Activated CD8-positive, alpha-beta memory T cell treated with anti-CD3 and anti-CD28 coated beads, Interleukin-2, amount 50 U/mL, for 48 hours (primary cell): ENCODE measurements at regions not wholly inside any gene's neighbourhood (a gene's known extent, or its start where the extent isn't known, plus 50 kb on each side); places are given as distances from the start of the nearest gene placed in this dataset.
"Not testable (repeated sequence)": the region's sequence is repeated elsewhere in the genome, so short reads cannot be mapped to it uniquely, and the experiment has no call there.

Experiments used
- DNase-seq: peaks from one replicate; pipeline ENCODE4 v3.0.0-alpha.2; 2020

DNA sequence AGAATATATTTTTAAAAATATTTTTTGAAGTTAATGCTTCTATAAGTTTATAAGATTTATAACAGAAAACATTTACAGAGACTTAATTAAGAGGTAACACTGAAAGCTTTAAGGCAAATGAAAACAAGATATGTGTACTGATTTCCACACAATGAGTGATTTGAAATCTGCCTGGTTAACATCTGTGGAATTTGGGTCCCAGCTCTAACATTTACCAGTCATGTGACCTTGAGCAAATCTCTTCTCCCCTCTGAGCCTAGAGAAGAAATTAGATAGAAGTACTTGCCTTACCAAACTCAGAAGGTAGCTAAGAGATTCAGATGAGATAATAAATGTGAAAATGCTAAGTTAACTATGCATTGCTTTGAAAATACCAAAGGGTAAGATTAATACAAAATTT is 458.8 kb upstream of the LCORL start:
- DNase-seq = no peak

DNA sequence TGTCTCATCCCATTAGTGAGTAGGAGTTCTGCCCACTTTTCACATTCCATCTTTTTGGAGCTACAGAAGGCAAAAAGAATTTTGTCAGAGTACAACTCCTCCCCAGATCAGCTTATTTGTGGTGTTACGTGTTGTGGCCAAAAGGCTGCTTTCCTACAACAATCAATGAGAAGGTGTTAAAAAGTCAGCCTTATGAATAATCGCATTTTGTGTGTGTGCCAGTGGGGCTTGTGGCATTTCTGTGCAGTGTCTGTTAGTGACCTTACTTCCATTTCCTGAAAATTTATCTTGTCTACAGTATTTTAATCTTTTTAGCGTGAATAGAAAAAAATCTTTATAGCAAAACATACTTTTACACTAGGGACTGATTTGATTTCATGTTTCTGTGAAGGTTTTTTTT is 458.3 kb upstream of the LCORL start:
- no peak for DNase-seq

DNA sequence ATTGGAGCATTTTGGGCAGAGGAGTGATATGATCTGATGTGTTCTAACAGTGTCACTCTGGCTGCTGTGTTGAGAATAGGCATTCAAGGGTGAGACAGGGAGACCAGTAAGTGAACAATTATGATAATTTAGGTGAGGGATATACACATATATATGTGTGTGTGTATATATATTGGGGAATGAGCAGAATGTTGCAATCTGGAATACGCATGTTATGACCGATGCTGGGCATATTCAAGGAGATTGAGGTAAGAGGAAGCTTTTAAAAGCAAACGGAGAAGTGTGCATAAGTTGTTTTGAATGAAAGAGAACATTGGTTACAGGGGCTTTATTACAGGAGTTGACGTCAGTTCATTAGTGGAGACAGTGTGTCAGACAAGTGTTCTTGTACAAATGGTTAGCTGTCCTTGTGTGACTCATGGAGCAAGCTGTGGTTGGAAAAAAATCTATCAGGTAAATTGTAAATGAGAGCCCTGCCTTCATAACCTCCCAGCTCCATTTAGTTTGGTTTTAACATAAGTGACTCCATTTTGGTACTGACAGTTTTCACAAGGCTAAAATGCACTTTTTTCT is 442.5 kb upstream of the LCORL start:
- no peak for DNase-seq

DNA sequence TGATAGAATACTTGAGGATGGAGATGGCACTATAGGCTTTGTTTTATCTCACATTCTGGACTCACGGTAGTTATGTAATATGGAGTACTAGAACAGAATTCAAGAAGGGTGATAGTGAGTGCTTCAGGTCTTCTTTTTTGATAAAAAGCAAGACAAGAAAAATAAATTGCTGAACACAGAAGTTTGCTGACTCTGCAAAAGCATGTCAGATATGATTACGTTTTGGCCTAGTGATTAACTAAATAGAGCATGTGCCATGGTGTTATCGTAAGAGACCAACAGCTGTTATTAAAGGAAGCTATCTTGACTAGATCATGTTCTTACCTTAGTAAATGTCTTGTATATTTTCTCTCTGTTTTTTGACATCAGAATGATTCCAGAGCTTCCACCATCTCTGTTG is 436.9 kb upstream of the LCORL start:
- DNase-seq = no peak

DNA sequence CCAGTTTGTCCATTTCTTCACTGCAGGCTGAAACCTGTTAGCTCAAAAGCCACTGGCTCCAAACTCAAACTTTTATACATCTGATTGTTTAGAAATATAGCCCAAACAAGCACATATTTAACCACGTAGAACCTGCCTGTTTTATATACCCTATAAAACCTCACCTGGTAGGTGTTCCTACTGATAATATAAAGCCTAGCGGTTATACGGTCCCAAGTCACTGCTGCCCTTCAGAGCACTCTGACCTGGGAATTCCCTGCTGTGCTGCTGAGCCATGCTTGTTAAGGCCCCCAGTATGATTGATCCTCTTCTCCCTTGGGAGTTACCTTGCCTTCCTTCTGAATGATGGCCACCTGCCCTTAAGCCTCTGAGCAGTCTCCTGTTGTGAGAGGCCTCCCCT is 432.8 kb upstream of the LCORL start:
- DNase-seq = no peak

DNA sequence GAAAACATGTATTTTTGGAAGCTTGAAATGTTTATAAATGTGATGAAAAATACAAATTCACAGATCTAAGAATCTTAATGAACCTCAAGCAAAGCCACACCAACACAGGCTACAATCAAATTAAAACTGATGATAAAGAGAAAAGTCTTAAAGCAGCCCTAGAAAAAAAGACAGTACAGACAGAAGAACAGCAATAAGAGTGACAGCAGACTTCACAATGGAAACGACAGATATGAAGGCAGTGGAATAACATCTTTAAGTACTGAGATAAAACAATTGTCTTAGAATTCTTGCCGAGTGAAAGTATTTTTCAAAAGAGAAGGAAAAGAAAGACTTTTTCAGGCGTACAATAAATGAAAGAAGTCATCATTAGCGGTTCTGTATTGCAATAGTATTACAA is 423.6 kb upstream of the LCORL start:
- no peak for DNase-seq

DNA sequence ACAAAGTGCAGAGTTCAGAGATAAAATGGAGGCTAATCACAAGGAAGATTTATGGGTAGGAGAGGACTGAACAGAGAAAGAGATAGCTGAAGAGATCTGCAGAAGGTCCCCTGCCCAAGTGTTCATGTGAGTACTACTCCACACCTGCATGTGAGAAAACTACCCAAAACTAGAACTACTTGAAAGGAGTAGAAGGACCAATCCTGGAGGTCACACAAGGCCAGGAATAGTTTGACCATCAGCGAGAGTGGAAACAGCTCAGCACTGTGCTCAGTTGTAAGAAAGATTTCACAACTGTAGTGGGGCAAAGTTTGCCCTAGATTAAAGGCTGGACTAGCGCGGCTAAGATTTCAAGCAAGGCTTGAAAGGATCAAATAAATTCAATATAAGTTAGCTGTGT is 422.7 kb upstream of the LCORL start:
- no peak for DNase-seq

DNA sequence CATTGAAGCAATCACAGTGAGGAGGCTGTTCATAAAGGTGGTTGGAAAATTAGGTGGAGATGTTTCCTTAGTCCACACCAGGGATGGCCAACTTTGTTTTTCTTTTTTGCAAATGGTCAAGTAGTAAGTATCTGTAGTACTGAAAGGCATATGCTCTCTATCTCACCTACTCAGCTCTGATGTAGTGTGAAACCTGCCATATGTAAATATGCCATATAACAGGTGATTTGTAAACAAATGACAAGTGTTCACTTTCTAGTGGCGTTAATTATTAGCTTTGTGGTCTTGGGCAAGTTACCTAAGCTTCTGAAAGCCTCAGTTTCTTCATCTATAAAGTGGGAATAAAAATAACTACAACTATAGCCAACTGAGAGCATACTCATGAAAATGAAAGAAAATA is 421.4 kb upstream of the LCORL start:
- no peak for DNase-seq

DNA sequence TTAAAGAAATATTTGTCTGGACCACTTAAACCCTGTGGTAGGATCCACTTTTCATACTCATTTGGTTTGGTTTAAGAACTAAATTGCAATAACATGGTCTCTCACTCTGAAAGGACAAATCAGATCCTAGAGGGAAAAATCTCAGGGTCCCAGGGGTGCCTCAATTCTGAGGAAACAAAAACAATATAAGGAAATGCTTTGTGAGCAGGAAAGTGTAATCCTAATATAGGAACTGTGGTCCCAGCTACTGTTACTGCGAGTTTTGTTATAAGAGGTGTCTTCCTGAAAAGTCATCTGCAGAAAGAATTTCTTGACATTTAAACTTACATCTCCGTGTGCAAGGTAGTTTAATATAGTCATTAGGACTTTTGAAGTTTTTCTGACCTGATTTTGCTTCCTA is 420.1 kb upstream of the LCORL start:
- no peak for DNase-seq

DNA sequence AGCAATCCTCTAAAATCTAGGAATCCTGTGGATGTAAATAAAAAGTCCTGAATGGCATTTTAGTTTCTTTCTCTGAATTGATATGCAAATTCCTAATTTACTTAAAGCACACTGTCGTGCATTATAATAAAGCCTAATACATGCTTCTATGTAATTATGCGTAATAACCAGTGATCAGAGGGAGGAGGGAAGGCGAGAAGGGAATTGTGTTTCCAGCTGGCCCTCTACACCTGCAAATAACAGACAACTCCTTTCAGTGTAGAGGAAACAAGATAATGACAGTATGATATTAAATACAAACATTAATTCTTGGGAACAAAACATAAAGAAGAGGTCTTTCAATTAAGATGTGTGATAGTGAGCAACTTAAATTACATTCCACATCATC is 419.6 kb upstream of the LCORL start:
- no peak for DNase-seq

DNA sequence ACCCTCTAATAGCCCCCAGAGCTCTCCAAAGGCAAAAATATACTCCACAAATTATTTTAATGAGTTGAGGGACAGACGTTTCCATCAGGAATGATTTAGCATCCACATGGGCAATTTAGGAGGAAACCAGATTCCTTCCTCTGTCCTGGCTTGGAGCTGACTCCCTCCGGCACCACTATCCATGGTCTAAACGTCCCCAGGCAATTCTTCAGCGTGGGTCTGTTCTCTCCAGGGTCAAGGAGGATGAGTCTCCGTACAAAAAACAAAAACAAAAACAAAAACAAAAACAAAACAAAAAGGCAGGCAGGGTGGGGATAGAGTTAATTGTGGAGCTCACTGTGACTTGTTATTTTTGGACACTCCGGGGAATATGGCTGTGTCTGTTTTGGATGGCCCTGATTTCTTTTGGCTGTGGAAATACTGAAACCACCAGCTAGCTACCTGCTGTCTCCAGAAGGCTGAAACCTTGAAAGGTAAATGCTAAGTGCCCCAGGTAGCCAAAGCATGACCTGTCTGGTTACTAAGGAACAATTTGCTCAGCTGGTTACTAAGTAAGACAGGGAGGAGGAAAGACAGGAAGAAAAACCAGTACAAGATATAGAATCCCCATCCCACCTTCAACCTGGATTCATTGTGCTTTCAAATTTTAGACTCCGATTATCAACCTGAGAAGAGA is 419.1 kb upstream of the LCORL start:
- no peak for DNase-seq

DNA sequence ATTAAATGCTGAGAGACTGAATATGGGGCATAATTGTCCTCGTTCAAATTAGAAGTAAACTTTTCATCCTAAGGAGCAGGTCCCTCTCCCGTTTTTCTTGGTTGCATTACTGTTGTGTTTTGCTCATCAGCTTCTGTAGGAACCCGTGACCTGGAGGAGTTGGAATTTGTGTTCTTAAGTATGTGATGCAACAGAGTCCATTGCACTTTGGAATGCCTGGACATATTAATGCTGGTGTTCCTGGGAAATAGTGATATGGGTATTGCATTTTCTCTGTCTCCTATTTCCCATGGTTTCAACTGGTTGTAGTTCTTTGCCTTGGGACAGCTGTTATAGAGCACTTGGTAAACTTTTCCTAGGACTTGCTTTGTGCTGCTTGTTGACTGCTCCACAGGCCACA is 417.8 kb upstream of the LCORL start:
- no peak for DNase-seq

DNA sequence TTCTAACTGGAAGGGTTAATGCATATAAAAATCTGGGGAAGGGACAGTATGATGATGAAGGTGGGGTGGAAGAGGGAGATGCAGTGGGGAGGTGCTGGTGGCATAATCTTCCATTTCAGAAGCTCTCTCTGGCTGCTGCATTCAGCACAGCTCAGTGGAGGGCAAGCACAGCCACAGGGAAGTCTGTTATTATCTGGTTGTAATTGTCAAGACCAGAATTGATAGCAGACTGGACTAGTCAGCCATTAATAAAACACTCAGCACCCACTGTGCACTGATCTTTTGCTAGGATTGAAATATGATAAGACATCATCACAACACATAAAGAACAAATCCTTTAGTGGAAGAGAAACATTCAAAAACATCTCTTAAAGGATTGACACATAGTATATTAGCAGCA is 414.2 kb upstream of the LCORL start:
- DNase-seq = no peak

DNA sequence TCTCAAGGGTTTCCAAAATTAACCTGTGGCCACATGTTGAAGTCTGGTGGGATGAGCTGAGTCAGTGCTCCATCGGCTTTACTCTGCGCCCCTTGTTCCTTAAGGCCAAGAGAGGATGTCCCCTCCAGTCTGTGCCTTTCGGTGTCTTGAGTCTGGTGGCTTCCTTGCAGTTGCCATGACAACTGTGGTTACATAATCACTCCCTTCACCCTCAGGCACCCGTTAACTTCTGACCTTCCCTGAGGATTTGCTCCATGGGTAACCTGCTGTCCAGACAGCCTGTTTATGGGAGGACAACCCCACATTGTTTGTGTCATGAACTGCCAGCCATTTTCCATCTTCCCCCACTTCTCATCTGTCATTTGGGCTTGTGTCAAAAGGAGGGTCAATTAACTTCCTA is 401.1 kb upstream of the LCORL start:
- DNase-seq = no peak

DNA sequence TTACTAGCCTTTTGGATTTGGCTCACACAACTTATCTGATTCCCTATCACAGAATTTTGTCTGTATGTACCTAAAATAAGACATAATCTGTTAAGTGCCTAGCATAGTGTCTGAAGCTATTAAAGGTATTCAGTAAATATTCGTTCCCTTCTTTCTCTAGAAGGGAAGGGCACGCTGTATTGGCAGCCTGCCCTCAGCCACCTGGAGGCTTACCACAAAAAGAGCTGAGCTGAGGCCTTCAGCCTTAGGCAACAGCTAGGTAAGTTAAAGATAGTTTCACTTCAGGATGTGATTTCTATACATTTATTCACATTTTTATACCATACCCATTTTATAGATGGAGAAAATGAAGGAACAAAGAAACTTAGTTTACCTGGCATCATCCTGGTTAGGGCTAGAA is 400.0 kb upstream of the LCORL start:
- no peak for DNase-seq

DNA sequence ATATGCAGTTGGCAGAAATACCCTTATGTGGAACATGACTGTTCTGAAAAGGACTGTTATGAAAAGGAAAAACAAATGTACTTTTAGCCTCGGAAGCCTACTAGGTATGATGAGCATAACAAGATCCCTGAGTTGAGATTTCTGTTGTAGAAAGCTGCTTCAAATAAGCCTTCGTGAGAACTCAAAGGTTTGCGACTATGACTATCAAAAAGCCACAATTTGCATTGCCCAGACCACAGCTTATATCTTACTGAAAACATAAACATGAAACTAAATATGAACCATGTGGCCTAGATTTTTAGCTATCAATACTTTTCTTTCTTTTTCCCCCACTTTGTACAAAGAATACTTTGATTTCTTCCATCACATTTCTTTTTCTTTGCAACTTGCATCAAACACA is 398.2 kb upstream of the LCORL start:
- no peak for DNase-seq

DNA sequence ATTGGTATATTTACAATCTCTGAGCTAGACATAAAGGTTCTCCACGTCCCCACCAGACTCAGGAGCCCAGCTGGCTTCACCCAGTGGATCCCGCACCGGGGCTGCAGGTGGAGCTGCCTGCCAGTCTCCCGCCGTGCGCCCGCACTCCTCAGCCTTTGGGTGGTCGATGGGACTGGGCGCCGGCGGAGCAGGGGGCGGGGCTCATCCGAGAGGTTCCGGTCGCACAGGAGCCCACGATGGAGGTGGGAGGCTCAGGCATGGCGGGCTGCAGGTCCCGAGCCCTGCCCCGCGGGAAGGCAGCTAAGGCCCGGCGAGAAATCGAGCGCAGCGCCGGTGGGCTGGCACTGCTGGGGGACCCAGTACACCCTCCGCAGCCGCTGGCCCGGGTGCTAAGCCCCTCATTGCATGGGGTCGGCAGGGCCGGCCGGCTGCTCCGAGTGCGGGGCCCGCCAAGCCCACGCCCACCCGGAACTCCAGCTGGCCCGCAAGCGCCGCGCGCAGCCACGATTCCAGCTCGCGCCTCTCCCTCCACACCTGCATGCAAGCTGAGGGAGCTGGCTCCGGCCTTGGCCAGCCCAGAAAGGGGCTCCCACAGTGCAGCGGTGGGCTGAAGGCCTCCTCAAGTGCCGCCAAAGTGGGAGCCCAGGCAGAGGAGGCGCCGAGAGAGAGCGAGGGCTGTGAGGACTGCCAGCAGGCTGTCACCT is 396.8 kb upstream of the LCORL start:
- DNase-seq = not testable (repeated sequence)

DNA sequence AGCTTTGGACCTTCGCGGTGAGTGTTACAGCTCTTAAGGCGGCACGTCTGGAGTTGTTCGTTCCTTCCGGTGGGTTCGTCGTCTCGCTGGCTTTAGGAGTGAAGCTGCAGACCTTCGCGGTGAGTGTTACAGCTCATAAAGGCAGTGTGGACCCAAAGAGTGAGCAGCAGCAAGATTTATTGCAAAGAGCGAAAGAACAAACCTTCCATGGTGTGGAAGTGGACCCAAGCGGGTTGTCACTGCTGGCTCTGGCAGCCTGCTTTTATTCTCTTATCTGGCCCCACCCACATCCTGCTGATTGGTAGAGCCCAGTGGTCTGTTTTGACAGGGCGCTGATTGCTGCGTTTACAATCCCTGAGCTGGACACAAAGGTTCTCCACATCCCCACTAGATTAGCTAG is 396.1 kb upstream of the LCORL start:
- not testable (repeated sequence) for DNase-seq

DNA sequence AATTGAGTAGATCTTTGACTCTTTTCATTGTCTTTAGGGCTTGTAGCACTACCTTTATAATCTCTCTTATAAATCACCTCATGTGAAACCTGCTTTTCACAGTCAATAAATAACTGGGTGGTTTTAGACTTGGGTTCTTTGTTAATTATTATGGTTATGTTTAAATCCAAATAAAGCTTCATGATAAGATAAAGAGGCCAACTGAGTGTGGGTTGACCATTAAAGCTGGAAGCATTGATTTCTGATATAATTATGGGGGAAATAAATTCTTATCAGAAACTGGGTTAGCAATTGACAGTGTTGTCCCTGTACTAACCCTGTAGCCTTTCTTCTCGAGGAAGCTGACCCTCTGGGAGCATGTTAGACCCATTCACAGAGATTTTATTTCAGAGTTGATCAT is 384.7 kb upstream of the LCORL start:
- DNase-seq = no peak

DNA sequence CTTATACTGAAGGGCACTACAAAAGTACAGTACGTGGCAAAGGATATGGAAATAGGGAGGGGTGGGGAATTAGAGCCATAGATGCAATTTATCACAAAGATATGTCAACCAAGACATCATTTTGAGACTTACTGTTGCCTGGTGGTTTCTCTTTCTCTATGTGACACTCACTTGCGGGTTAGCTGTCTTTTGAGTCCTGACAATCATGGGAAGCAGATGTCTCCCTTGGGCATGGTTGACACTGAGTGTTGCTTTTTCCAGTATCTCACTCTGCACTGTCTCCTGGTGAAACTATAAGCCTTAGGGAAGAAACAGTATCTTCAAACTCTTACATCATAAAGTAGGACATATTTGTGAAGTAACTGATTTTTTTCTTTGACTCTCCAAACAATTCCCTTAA is 383.5 kb upstream of the LCORL start:
- DNase-seq = no peak

DNA sequence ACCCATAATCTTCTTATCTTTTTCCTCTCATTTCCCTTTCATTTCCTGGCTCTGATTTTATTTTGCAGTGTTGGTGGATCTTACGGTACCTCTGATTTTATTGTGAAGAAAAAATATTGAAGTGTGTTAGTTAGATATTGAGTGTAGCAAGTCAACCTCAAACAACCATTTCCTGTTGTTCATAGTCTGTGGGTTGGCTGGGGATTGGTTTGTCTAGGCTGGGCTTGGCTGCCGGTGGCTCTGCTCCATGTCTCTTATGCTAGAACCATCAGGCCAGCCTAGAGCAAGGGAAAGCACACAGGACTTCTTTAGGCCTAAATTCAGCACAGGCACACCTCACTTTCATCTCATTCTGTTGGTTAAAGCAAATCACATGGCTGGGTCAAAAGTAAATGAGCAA is 383.1 kb upstream of the LCORL start:
- no peak for DNase-seq

DNA sequence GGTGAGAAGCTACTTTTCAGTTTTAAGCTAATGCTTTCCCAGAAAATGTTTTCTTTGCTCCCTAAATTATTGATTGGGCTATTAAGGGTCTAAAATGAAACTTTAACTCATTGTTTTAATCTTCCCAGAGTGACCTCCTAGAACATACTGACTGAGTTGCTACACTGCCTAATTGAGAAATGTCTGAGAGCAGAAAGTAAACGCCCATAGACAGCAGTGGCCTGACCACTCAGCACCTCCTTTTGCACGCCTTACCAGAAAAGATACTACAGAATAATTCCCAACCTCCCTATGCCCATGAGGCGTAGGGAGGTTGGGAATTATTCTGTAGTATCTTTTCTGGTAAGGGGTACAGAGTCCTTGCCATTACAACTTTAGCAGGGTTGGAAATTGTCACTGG is 381.8 kb upstream of the LCORL start:
- no peak for DNase-seq

DNA sequence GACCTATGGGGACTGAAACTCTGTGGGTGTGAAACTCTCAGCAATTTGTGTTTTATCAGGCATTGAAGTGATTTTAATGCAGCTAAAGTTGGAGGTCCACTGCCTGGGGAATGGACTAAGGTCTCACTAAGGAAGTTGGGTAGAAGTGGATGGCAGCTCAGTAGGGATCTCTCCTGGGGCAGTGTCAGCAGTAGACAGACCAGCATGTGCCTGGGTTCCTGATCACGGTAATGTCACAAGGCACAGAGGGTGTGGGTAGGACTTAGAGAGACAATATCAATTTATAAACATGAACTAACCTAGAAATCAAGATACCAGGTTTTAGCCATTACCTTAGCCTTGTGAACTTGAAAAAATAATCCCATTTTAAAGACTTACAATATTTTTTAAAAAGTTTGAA is 380.3 kb upstream of the LCORL start:
- DNase-seq = no peak

DNA sequence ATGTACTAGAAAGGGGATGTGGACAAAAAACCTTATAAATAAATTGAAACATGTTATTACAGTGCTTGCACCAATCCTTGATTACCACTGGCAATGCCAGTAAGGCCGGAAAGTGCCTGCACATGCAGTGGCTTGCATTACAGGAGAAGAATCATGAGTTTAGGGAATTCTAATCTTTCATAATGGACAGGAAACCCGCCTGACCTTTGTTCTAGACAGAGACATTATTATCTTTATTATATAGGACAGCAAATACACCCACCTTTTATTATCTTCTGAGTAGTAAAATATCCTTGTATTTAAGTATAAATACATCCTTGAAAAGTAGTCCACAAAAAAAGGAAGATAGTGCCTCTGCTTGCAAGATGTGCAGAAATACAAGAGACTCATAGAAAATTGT is 379.9 kb upstream of the LCORL start:
- no peak for DNase-seq

DNA sequence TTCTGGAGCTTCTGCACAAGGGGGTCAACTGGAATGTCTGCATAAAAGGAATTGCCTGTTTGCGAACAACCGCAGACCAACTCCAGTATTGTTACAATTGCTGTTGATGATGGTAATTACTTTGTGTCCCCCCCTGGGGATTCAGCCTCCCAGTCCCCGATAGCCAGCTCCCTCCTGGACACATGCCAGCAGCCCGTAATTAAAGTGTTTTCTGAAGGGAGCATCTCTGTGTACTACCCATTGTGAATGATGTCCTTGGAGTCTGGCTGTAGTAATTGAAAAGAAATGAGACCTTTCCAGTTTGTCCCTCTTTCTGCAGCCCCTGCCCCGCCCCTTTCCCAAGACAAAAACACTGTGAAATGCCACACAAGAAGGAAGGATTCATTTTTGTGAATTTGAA is 377.1 kb upstream of the LCORL start:
- DNase-seq = no peak
